Keratinocyte (primary cell): ENCODE measurements at regions not wholly inside any gene's neighbourhood (a gene's known extent, or its start where the extent isn't known, plus 50 kb on each side); places are given as distances from the start of the nearest gene placed in this dataset.

ENCODE experiments used
- DNase-seq: peaks from one replicate; pipeline ENCODE4 v3.0.0-alpha.2; 2011; ENCODE audit warnings: low read depth, missing footprints, low spot score
- FAIRE-seq: peaks from 2 replicates; lab custom pipeline; 2011; peaks lifted over from hg19 to GRCh38; lab: Jason Lieb, UNC
- H2AFZ ChIP-seq: 2 replicates; pipeline ENCODE4 v1.6.0; 2012; ENCODE audit warnings: low read length, control low read depth, inconsistent platforms; ENCODE audit not compliant: control insufficient read depth
- H3K27ac ChIP-seq: 2 replicates; pipeline ENCODE4 v1.5.1; 2011; ENCODE audit warnings: low read length; ENCODE audit not compliant: control insufficient read depth, insufficient read depth
- H3K27me3 ChIP-seq: 3 replicates; pipeline ENCODE4 v1.6.0; 2011; ENCODE audit warnings: low read length; ENCODE audit not compliant: control insufficient read depth, insufficient read depth; ENCODE audit errors: extremely low read depth
- H3K36me3 ChIP-seq, 2 experiments: 2 replicates in 1 of 2; 3 replicates in 1 of 2; pipeline ENCODE4 v1.5.1; 2011; ENCODE audit warnings: low read length in 2 of 2, mild to moderate bottlenecking in 1 of 2; ENCODE audit not compliant: control insufficient read depth in 2 of 2, insufficient read depth in 2 of 2; ENCODE audit errors: extremely low read depth in 1 of 2
- H3K4me1 ChIP-seq: 3 replicates; pipeline ENCODE4 v1.5.1; 2011; ENCODE audit warnings: low read length; ENCODE audit not compliant: control insufficient read depth, insufficient read depth; ENCODE audit errors: extremely low read depth
- H3K4me2 ChIP-seq: 3 replicates; pipeline ENCODE4 v1.6.0; 2011; ENCODE audit warnings: low read depth, low read length; ENCODE audit not compliant: control insufficient read depth, insufficient read depth; ENCODE audit errors: extremely low read depth
- H3K4me3 ChIP-seq, 3 experiments: fragments of 200-600 bp in 1 of 3; sonication (generic) in 1 of 3; 2 replicates in 2 of 3; 3 replicates in 1 of 3; pipeline ENCODE4 v1.5.1; 2011 to 2016; ENCODE audit warnings: low read length in 3 of 3, mild to moderate bottlenecking in 3 of 3, control low read depth in 2 of 3, inconsistent platforms in 1 of 3, low read depth in 1 of 3, mixed read lengths in 1 of 3, mixed run types in 1 of 3, moderate library complexity in 1 of 3; ENCODE audit not compliant: control insufficient read depth in 2 of 3, insufficient read depth in 2 of 3; ENCODE audit errors: extremely low read depth in 1 of 3
- H3K79me2 ChIP-seq: 2 replicates; pipeline ENCODE4 v1.6.0; 2012; ENCODE audit warnings: low read length; ENCODE audit not compliant: control insufficient read depth, insufficient read depth
- H3K9ac ChIP-seq: 3 replicates; pipeline ENCODE4 v1.6.0; 2011; ENCODE audit warnings: low read length; ENCODE audit not compliant: control insufficient read depth, insufficient read depth; ENCODE audit errors: extremely low read depth
- H3K9me1 ChIP-seq: 3 replicates; pipeline ENCODE4 v1.6.0; 2011; ENCODE audit warnings: low read length; ENCODE audit not compliant: control insufficient read depth, insufficient read depth; ENCODE audit errors: extremely low read depth
- H3K9me3 ChIP-seq: 2 replicates; pipeline ENCODE4 v1.5.1; 2012; ENCODE audit warnings: low read depth, low read length; ENCODE audit not compliant: control insufficient read depth
- H4K20me1 ChIP-seq: 3 replicates; pipeline ENCODE4 v1.6.0; 2011; ENCODE audit warnings: low read length; ENCODE audit not compliant: control insufficient read depth, insufficient read depth; ENCODE audit errors: extremely low read depth
- CTCF ChIP-seq, 3 experiments: IDR thresholded peaks in 1 of 3; conservative IDR thresholded peaks in 1 of 3; optimal IDR thresholded peaks in 1 of 3; 2 replicates in 2 of 3; 3 replicates in 1 of 3; pipeline versions ENCODE3 to v1.5.1; 2011; ENCODE audit warnings: low read length in 3 of 3, mild to moderate bottlenecking in 3 of 3, moderate library complexity in 2 of 3, control low read depth in 1 of 3, inconsistent platforms in 1 of 3; ENCODE audit not compliant: insufficient read depth in 2 of 3; ENCODE audit errors: extremely low read depth in 1 of 3
- EZH2 ChIP-seq: IDR thresholded peaks from one replicate; pipeline ENCODE4 v1.6.1; 2012; ENCODE audit warnings: inconsistent platforms, mild to moderate bottlenecking, low read length, moderate library complexity
- dilution Hi-C: fragments of 300-500 bp; cut with MboI; formaldehyde crosslinking; loops from one replicate; pipeline ENCODE4 v1.7.0; 2020; ENCODE audit warnings: low sequenced_read_pairs; ENCODE audit not compliant: extremely low pct_ligation_motif_present

GRCh38 chr15:85858586-85859375, 64.1 kb upstream of the KLHL25 start:
- Histone ChIP-seq H3K4me3 (no peak overlapping the region), H3K9me1 (no peaks in the 10 kb centered on the region), H3K4me1 (peaks cover 3% of the 10 kb centered on the region), H3K9ac (no peak overlapping the region), H3K79me2 (no peaks in the 10 kb centered on the region), H3K36me3 (no peaks in the 10 kb centered on the region), H2AFZ (peak overlapping the region; percentile 63), H3K4me2 (peak overlapping the region; percentile 22), H3K27me3 (peaks cover 8% of the 10 kb centered on the region), H4K20me1 (no peaks in the 10 kb centered on the region), H3K9me3 (no peaks in the 10 kb centered on the region), H3K27ac (no peak overlapping the region)
- dilution Hi-C loops, result no loop called here
- peak; percentile 77 to 86 (median 85) for TF ChIP-seq CTCF (optimal IDR thresholded peaks at IDR 0.05 in 1 of 3, IDR thresholded peaks at IDR 0.05 in 1 of 3, conservative IDR thresholded peaks at IDR 0.05 in 1 of 3; ENCODE audit: extremely low read depth in 1 of 3, insufficient read depth in 2 of 3, low read length in 3 of 3)
- TF ChIP-seq EZH2, result no peak
- DNase-seq (peak; percentile 7), FAIRE-seq (no peak)

- dilution Hi-C loops, result no loop called here
- H3K36me3 ChIP-seq, result no peaks in the 10 kb centered on the region
- no peaks in the 10 kb centered on the region for H4K20me1 ChIP-seq
- no peak overlapping the region for H3K27ac ChIP-seq
- peaks cover 8% of the 10 kb centered on the region for H3K27me3 ChIP-seq
- FAIRE-seq, result no peak
- no peak overlapping the region for H2AFZ ChIP-seq
- H3K4me1 ChIP-seq, result peaks cover 3% of the 10 kb centered on the region
- no peak overlapping the region for H3K9ac ChIP-seq
- H3K4me2 ChIP-seq, result no peak overlapping the region
- no peak for TF ChIP-seq EZH2
- TF ChIP-seq CTCF (optimal IDR thresholded peaks at IDR 0.05 in 1 of 3, IDR thresholded peaks at IDR 0.05 in 1 of 3, conservative IDR thresholded peaks at IDR 0.05 in 1 of 3; ENCODE audit: extremely low read depth in 1 of 3, insufficient read depth in 2 of 3, low read length in 3 of 3), result no peak
- no peaks in the 10 kb centered on the region for H3K9me1 ChIP-seq
- H3K9me3 ChIP-seq, result no peaks in the 10 kb centered on the region
- DNase-seq, result no peak
- H3K4me3 ChIP-seq, result no peak overlapping the region
- no peaks in the 10 kb centered on the region for H3K79me2 ChIP-seq
Observed at GRCh38 chr15:85859671-85860070, 64.9 kb upstream of the KLHL25 start.
